Psoas muscle (tissue), 7 donors: ENCODE measurements at regions not wholly inside any gene's neighbourhood (a gene's known extent, or its start where the extent isn't known, plus 50 kb on each side); places are given as distances from the start of the nearest gene placed in this dataset.

Experiments used
- ATAC-seq, 4 donors: fragments of 200-7000 bp; cut with Tn5 transposase; one replicate each; pipeline ENCODE4 v1.9.1; 2020; ENCODE audit warnings: moderate library complexity in 3 of 4, mild to moderate bottlenecking in 2 of 4
- DNase-seq, 2 donors: peaks; one replicate each; pipeline ENCODE4 v3.0.0-alpha.2; 2020
- H3K27ac ChIP-seq: fragments of 200-600 bp; one replicate; pipeline ENCODE4 v1.8.0; 2022
- H3K27me3 ChIP-seq, 3 donors: fragments of 200-600 bp in 1 of 3; one replicate each; pipeline versions ENCODE4 v1.6.1 to v1.8.0; 2013 to 2022; ENCODE audit warnings: low read length in 2 of 3, mild to moderate bottlenecking in 2 of 3, moderate library complexity in 1 of 3; ENCODE audit not compliant: insufficient read depth in 3 of 3
- H3K36me3 ChIP-seq, 2 donors: fragments of 200-600 bp in 1 of 2; one replicate each; pipeline versions ENCODE4 v1.6.1 to v1.8.0; 2013 to 2022; ENCODE audit warnings: low read depth in 1 of 2, mild to moderate bottlenecking in 1 of 2, moderate library complexity in 1 of 2; ENCODE audit not compliant: insufficient read depth in 1 of 2
- H3K4me1 ChIP-seq: fragments of 200-600 bp; one replicate; pipeline ENCODE4 v1.8.0; 2022
- H3K4me3 ChIP-seq: fragments of 200-600 bp; one replicate; pipeline ENCODE4 v1.8.0; 2022; ENCODE audit warnings: mild to moderate bottlenecking
- H3K9me3 ChIP-seq: fragments of 200-600 bp; one replicate; pipeline ENCODE4 v1.8.0; 2022
- WGBS, 3 donors: extraction: QIAGEN DNeasy Blood & Tissue Kit; methylation state at CpG; one replicate each; pipeline versions ENCODE4 v1.1.6 to v1.1.7; 2013; 5-methylcytosine and 5-hydroxymethylcytosine counted together
- intact Hi-C, 2 donors: fragments of 100-400 bp; cut with DNase I; formaldehyde crosslinking; loops; one replicate each; pipeline versions ENCODE4 v1.11.0 to v1.14.2; 2022
- TF ChIP-seq, protein P1 (sequence below): fragments of 200-600 bp; IDR thresholded peaks from one replicate; pipeline ENCODE4 v1.8.0; 2022; ENCODE audit warnings: antibody characterized with exemption
- donor health status: healthy with polysubstance abuse.
- donor health status: DM: no; HTN: no; CAD: no; lungs with moderate emphysema.
- donor health status: Bipolar disorder and iron deficiency.
- donor health status: healthy.
- donor health status: DM: yes; HTN: yes; CAD: no.
- donor health status: DM: no; HTN: no; CAD: no.
- donor health status: DM: yes; HTN: yes; CAD: no.

DNA sequence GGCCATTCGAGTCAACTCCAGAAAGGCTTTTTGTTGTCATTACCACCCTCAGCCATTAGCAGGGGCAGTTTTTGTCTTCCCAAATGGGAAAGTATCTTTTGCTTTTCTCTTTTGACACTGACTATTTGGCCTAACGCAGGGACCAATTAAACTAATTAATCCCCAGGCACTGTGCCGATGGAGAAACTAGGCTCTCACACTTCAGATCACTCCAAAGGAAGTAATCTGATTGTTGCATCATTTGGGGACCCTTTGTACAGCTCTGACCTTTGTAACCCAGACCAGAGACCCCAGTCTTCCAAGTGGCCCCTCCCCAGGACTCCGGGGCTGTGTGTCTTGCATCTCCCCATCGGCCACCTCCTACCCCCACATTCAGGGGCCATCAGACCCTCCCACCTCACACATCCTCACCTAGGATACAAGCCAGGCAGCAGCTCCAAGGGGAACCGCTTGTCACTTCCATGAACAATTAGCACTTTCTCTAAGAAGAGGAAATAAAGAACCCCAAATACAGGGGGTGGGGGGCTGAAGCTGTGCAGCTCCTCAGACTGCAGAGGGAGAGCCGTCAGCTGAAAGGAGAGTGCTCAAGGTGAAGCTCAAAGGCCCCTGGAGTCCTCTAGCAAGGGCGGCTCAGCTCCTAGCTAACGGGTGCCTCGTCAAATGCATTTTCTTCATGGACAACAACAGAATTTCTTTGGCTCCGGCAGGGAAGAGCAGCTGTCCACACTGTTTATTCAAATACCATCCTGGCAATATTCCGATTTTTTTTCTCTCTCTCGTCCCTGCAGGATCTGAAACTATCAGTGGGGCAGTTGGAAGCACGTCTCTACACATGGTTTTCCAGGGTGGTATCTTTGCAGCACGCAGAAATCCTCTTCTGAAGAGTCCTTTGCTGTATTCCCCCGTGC is 64.3 kb upstream of the DIO3 start:
- Histone ChIP-seq H3K27ac (no peak overlapping the region), H3K4me3 (no peak overlapping the region), H3K36me3 (no peaks in the 10 kb centered on the region), H3K4me1 (no peaks in the 10 kb centered on the region), H3K9me3 (no peaks in the 10 kb centered on the region), H3K27me3 (peaks cover 0 to 25% (median 6%) of the 10 kb centered on the region in 3 donors)
- peak in 1 of 4 donors; percentile 8 for ATAC-seq
- TF ChIP-seq, protein P1, sequence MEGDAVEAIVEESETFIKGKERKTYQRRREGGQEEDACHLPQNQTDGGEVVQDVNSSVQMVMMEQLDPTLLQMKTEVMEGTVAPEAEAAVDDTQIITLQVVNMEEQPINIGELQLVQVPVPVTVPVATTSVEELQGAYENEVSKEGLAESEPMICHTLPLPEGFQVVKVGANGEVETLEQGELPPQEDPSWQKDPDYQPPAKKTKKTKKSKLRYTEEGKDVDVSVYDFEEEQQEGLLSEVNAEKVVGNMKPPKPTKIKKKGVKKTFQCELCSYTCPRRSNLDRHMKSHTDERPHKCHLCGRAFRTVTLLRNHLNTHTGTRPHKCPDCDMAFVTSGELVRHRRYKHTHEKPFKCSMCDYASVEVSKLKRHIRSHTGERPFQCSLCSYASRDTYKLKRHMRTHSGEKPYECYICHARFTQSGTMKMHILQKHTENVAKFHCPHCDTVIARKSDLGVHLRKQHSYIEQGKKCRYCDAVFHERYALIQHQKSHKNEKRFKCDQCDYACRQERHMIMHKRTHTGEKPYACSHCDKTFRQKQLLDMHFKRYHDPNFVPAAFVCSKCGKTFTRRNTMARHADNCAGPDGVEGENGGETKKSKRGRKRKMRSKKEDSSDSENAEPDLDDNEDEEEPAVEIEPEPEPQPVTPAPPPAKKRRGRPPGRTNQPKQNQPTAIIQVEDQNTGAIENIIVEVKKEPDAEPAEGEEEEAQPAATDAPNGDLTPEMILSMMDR: no peak
- intact Hi-C loops: no loop called here
- no peak for DNase-seq
- 15 to 27% (median 16%) methylated on average over 16 of the region's 16 CpGs for WGBS, 3 donors

DNA sequence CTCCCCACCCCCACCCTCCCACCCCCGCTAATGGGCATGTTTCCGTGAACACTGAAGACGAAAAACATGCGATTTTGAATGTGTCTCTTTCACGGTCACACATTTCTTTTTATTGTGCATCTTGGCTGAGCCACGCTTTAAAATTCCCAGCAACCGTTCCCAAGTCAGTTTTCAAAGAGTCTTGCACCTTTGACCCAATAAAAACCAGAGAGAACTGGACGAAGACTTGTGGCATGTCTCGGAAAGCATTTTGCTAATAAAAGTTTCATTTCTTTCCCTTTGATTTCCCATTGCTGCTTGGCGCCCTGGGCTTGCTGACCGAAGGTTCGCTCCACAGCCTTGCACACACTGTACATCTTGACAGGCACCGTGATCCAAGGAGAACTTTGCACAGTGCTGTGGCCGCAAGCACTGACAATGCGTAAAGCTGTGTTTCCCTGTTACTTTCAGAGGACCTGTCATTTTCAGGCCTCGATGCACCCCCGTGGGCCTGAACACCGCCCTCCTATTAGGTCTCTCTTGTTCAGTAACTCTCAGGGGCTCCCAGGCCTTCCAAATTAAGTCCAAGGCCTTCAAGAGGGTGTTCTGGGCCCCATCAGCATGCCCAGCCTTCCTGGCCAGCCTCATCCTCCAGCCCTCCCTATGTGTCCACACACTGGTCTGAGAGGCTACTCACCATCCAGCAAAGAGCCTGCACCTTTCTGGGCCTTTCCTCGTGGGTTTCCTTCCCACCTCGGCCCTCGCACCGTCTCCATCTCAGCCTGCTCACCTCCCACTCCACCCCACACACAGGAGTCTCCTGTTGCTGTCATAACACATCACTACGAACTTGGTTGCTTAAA is 63.4 kb upstream of the DIO3 start:
- no peaks in the 10 kb centered on the region for H3K36me3 ChIP-seq
- peaks cover 0 to 26% (median 6%) of the 10 kb centered on the region in 3 donors for H3K27me3 ChIP-seq
- no peak overlapping the region for H3K4me3 ChIP-seq
- 51 to 70% (median 53%) methylated on average over 23 of the region's 23 CpGs for WGBS, 3 donors
- no peak for DNase-seq
- TF ChIP-seq, protein P1: no peak
- no peak overlapping the region for H3K27ac ChIP-seq
- intact Hi-C loops: no loop called here
- no peaks in the 10 kb centered on the region for H3K4me1 ChIP-seq
- no peaks in the 10 kb centered on the region for H3K9me3 ChIP-seq
- no peak for ATAC-seq

DNA sequence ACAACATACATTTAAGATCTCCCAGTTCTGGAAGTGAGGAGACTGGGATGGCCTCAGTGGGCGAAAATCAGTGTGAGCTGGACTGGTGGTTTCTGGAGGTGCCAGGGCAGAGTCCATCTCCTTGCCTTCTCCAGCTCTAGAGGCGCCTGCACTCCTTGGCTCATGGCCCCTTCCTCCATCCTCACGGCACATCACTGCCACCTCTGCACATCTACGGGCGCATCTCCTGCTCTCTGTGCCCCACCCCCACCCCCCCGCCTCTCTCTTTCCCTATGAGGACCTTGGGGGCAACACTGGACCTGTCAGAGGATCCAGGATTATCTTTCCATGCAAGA is 62.8 kb upstream of the DIO3 start:
- TF ChIP-seq, protein P1: no peak
- DNase-seq (no peak), ATAC-seq (no peak)
- WGBS, 3 donors: 89 to 97% (median 89%) methylated on average over 6 of the region's 6 CpGs
- no peak overlapping the region for H3K4me3 ChIP-seq
- intact Hi-C loops: no loop called here
- H3K27me3 ChIP-seq: peaks cover 0 to 25% (median 8%) of the 10 kb centered on the region in 3 donors
- no peaks in the 10 kb centered on the region for H3K9me3 ChIP-seq
- no peaks in the 10 kb centered on the region for H3K36me3 ChIP-seq
- H3K4me1 ChIP-seq: no peaks in the 10 kb centered on the region
- no peak overlapping the region for H3K27ac ChIP-seq

DNA sequence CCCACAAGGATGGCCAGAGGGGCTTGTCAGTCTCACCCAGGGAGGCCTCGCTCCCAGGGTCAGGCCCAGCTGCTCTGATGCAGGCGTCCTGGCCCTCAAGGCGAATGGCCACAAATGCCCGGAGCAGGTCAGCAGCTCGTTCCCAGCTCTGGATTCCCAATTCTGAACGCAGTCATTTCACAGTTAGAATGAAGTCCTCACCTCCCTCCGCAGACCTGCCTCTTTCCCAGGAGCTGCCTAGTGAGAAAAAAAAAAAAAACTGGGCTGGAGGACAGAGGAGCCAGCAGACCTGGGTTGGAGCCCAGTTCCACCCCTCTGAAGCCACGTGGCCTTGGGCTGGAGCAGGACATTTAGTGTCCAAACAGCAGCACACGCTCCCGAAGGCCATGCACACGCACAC is 62.2 kb upstream of the DIO3 start:
- H3K36me3 ChIP-seq: no peaks in the 10 kb centered on the region
- H3K27ac ChIP-seq: no peak overlapping the region
- TF ChIP-seq, protein P1: no peak
- ATAC-seq (no peak), DNase-seq (no peak)
- no peaks in the 10 kb centered on the region for H3K9me3 ChIP-seq
- H3K4me1 ChIP-seq: no peaks in the 10 kb centered on the region
- H3K4me3 ChIP-seq: no peak overlapping the region
- intact Hi-C loops: no loop called here
- peaks cover 0 to 26% (median 11%) of the 10 kb centered on the region in 3 donors for H3K27me3 ChIP-seq
- WGBS, 3 donors: 38 to 64% (median 45%) methylated on average over 9 to 11 of the region's 11 CpGs
